SU-DHL-6 (cell line): ENCODE measurements at regions not wholly inside any gene's neighbourhood (a gene's known extent, or its start where the extent isn't known, plus 50 kb on each side); places are given as distances from the start of the nearest gene placed in this dataset.

ENCODE experiments used
- H2AFZ ChIP-seq: fragments of 200-600 bp; sonication (generic); 2 replicates; pipeline ENCODE4 v1.6.1; 2014; ENCODE audit warnings: low read depth, mild to moderate bottlenecking, moderate library complexity, mixed read lengths, antibody characterized with exemption, low read length; ENCODE audit not compliant: severe bottlenecking
- H3F3A ChIP-seq: fragments of 200-600 bp; shearing (Covaris generic); 2 replicates; pipeline ENCODE4 v1.6.0; 2016; ENCODE audit warnings: antibody characterized with exemption, mild to moderate bottlenecking; ENCODE audit not compliant: insufficient read depth
- H3K27ac ChIP-seq: fragments of 200-600 bp; sonication (generic); 2 replicates; pipeline ENCODE4 v1.5.1; 2016; ENCODE audit warnings: low read depth, mild to moderate bottlenecking, low read length, moderate library complexity, mixed read lengths
- H3K27me3 ChIP-seq: fragments of 200-600 bp; sonication (generic), shearing (Covaris generic); 2 replicates; pipeline ENCODE4 v1.6.0; 2014; ENCODE audit warnings: mild to moderate bottlenecking, low read length
- H3K36me3 ChIP-seq: fragments of 200-600 bp; sonication (generic); 2 replicates; pipeline ENCODE4 v1.6.1; 2014; ENCODE audit warnings: mild to moderate bottlenecking, low read length, mixed read lengths
- H3K4me2 ChIP-seq: fragments of 300-600, 200-600 bp; shearing (Covaris generic), sonication (generic); 2 replicates; pipeline ENCODE4 v1.6.0; 2014; ENCODE audit warnings: low read length, low read depth, mild to moderate bottlenecking; ENCODE audit not compliant: poor library complexity, severe bottlenecking
- H3K4me3 ChIP-seq: fragments of 200-600 bp; sonication (generic); 2 replicates; pipeline ENCODE4 v1.5.1; 2014; ENCODE audit warnings: antibody characterized with exemption, low read length, mild to moderate bottlenecking, mixed read lengths; ENCODE audit not compliant: insufficient read depth, poor library complexity, severe bottlenecking
- H3K79me2 ChIP-seq: fragments of 200-600 bp; sonication (generic); 2 replicates; pipeline ENCODE4 v1.6.1; 2014; ENCODE audit warnings: mild to moderate bottlenecking, low read length, moderate library complexity; ENCODE audit not compliant: insufficient read depth
- H3K9ac ChIP-seq: fragments of 200-600 bp; sonication (generic); 2 replicates; pipeline ENCODE4 v1.7.0; 2014; ENCODE audit warnings: mild to moderate bottlenecking, low read length
- H3K9me2 ChIP-seq: fragments of 200-600 bp; sonication (generic); replicated peaks from 2 replicates; pipeline ENCODE4 v1.6.1; 2014; ENCODE audit warnings: low read length; ENCODE audit not compliant: insufficient read depth
- H3K9me3 ChIP-seq: fragments of 200-600 bp; sonication (generic); 2 replicates; pipeline ENCODE4 v1.6.1; 2014; ENCODE audit warnings: low read length, mixed read lengths; ENCODE audit not compliant: insufficient read depth
- H4K20me1 ChIP-seq: fragments of 200-600 bp; sonication (generic); 2 replicates; pipeline ENCODE4 v1.6.1; 2014; ENCODE audit warnings: low read depth, mild to moderate bottlenecking, antibody characterized with exemption, low read length, moderate library complexity, mixed read lengths
- CTCF ChIP-seq: fragments of 200-600 bp; sonication (generic); IDR thresholded peaks from one replicate; pipeline ENCODE4 v1.5.1; 2017; ENCODE audit warnings: antibody characterized with exemption, mild to moderate bottlenecking, low read length, moderate library complexity; ENCODE audit not compliant: insufficient read depth, poor library complexity, severe bottlenecking
- EZH2phosphoT487 ChIP-seq: fragments of 200-600 bp; sonication (generic), shearing (Covaris generic); conservative IDR thresholded peaks from 2 replicates; pipeline ENCODE4 v1.6.1; 2018; ENCODE audit warnings: mild to moderate bottlenecking, antibody characterized with exemption, low read length, moderate library complexity, mixed read lengths

GRCh38 chr16:55133654-55134053 is 190.3 kb upstream of the IRX6 start:
- H3K27me3 ChIP-seq, result no peaks in the 10 kb centered on the region
- no peaks in the 10 kb centered on the region for H3K79me2 ChIP-seq
- no peaks in the 10 kb centered on the region for H3F3A ChIP-seq
- H4K20me1 ChIP-seq, result no peaks in the 10 kb centered on the region
- no peak overlapping the region for H3K9ac ChIP-seq
- H3K27ac ChIP-seq, result no peak overlapping the region
- no peaks in the 10 kb centered on the region for H3K9me2 ChIP-seq
- no peaks in the 10 kb centered on the region; the same call in 1 of the 2 replicates for H3K9me3 ChIP-seq
- H2AFZ ChIP-seq, result no peak overlapping the region
- no peaks in the 10 kb centered on the region for H3K36me3 ChIP-seq
- no peak for TF ChIP-seq EZH2phosphoT487
- TF ChIP-seq CTCF, result no peak
- H3K4me3 ChIP-seq, result no peak overlapping the region
- no peak overlapping the region for H3K4me2 ChIP-seq

- H2AFZ ChIP-seq, result no peak overlapping the region
- no peak overlapping the region for H3K4me3 ChIP-seq
- H3K27ac ChIP-seq, result no peak overlapping the region
- no peaks in the 10 kb centered on the region for H3K79me2 ChIP-seq
- H3K9me2 ChIP-seq, result no peaks in the 10 kb centered on the region
- H3K4me2 ChIP-seq, result no peak overlapping the region
- no peaks in the 10 kb centered on the region for H3F3A ChIP-seq
- H3K36me3 ChIP-seq, result no peaks in the 10 kb centered on the region
- no peaks in the 10 kb centered on the region for H4K20me1 ChIP-seq
- no peaks in the 10 kb centered on the region; the same call in 1 of the 2 replicates for H3K9me3 ChIP-seq
- no peak overlapping the region for H3K9ac ChIP-seq
- H3K27me3 ChIP-seq, result no peaks in the 10 kb centered on the region
- no peak for TF ChIP-seq EZH2phosphoT487
- no peak for TF ChIP-seq CTCF
Observed at GRCh38 chr16:55136356-55137150, 187.4 kb upstream of the IRX6 start.

- Histone ChIP-seq H3K9me2 (no peaks in the 10 kb centered on the region), H4K20me1 (no peaks in the 10 kb centered on the region), H3K36me3 (no peaks in the 10 kb centered on the region), H3K4me2 (no peak overlapping the region), H3K79me2 (no peaks in the 10 kb centered on the region), H2AFZ (no peak overlapping the region), H3K9ac (no peak overlapping the region), H3K4me3 (no peak overlapping the region), H3K9me3 (no peaks in the 10 kb centered on the region; the same call in 1 of the 2 replicates), H3K27ac (no peak overlapping the region), H3K27me3 (no peaks in the 10 kb centered on the region), H3F3A (no peaks in the 10 kb centered on the region)
- TF ChIP-seq CTCF (no peak), EZH2phosphoT487 (no peak)
Observed at GRCh38 chr16:55138298-55138697, 185.7 kb upstream of the IRX6 start.
